ENCODE measurements at regions not wholly inside any gene's neighbourhood (a gene's known extent, or its start where the extent isn't known, plus 50 kb on each side); places are given as distances from the start of the nearest gene placed in this dataset.

DNA sequence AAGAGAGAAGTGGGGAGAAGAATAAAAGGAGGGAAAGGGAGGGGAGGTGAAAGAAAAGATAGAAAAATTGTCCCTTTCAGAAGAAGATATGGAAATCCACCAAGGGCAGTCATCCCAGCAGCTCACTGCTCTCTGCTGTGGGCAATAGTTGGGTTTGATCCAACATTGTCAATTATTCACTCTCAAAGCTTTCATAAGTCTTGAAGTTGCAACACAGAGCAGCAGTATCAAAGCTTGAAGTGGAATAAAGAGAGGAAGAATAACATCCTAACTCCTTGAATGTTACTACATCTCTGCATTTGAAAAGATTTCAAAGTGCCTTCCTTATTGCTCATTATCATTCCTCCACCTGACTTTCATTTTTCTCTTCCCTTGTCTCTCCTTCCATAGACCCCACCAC is 62.3 kb upstream of the HHIP start:
- no peaks in the 10 kb centered on the region for H3K36me3 ChIP-seq (ENCODE audit: control insufficient read depth, low read length)
- no peak overlapping the region for H3K4me3 ChIP-seq (ENCODE audit: low read length)
- no peak overlapping the region for H3K27ac ChIP-seq (ENCODE audit: low read depth, low read length)
- no peaks in the 10 kb centered on the region for H3F3A ChIP-seq (ENCODE audit: control insufficient read depth, insufficient read depth)
- no peaks in the 10 kb centered on the region for H3K9me3 ChIP-seq (ENCODE audit: control insufficient read depth, insufficient read depth, low read length)
- no peaks in the 10 kb centered on the region for H3K9me2 ChIP-seq (replicated peaks; ENCODE audit: control insufficient read depth, low read length)
- no peaks in the 10 kb centered on the region for H3K4me1 ChIP-seq (ENCODE audit: control insufficient read depth, low read length)
- H4K20me1 ChIP-seq (ENCODE audit: control insufficient read depth, insufficient read depth, low read depth, low read length), result no peaks in the 10 kb centered on the region
- no peaks in the 10 kb centered on the region for H3K79me2 ChIP-seq (ENCODE audit: control insufficient read depth, low read length)
- TF ChIP-seq EZH2phosphoT487 (IDR thresholded peaks at IDR 0.05; ENCODE audit: borderline replicate concordance, low read length), result no peak
- TF ChIP-seq, protein P1, sequence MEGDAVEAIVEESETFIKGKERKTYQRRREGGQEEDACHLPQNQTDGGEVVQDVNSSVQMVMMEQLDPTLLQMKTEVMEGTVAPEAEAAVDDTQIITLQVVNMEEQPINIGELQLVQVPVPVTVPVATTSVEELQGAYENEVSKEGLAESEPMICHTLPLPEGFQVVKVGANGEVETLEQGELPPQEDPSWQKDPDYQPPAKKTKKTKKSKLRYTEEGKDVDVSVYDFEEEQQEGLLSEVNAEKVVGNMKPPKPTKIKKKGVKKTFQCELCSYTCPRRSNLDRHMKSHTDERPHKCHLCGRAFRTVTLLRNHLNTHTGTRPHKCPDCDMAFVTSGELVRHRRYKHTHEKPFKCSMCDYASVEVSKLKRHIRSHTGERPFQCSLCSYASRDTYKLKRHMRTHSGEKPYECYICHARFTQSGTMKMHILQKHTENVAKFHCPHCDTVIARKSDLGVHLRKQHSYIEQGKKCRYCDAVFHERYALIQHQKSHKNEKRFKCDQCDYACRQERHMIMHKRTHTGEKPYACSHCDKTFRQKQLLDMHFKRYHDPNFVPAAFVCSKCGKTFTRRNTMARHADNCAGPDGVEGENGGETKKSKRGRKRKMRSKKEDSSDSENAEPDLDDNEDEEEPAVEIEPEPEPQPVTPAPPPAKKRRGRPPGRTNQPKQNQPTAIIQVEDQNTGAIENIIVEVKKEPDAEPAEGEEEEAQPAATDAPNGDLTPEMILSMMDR (IDR thresholded peaks at IDR 0.05; ENCODE audit: low read depth, low read length, poor library complexity, severe bottlenecking), result no peak
- H3K27me3 ChIP-seq (ENCODE audit: control insufficient read depth, low read length), result no peaks in the 10 kb centered on the region
- H3K4me2 ChIP-seq (ENCODE audit: low read length), result no peak overlapping the region

DNA sequence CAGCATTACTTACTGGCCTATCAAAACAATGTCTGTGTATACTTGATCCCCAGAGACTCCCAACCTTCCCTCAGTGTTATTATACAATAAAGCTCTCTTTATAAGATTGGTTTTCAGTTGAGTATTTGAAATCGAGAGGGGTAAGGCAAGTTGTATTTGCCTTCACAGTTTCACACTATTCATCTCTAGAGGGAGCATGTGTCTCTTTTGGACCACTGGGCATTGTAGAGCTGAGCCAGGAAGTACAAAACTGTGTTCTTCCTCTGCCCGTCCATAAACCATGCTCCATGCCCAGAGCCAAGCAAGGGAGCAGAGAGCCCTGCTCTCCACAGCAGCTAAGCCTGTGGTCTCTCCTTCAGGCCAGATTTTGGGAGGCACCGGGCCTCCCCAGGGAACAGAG is 61.5 kb upstream of the HHIP start:
- Histone ChIP-seq H3K9me3 (ENCODE audit: control insufficient read depth, insufficient read depth, low read length) (no peaks in the 10 kb centered on the region), H3K36me3 (ENCODE audit: control insufficient read depth, low read length) (no peaks in the 10 kb centered on the region), H4K20me1 (ENCODE audit: control insufficient read depth, insufficient read depth, low read depth, low read length) (no peaks in the 10 kb centered on the region), H3K4me1 (ENCODE audit: control insufficient read depth, low read length) (no peaks in the 10 kb centered on the region), H3F3A (ENCODE audit: control insufficient read depth, insufficient read depth) (no peaks in the 10 kb centered on the region), H3K27ac (ENCODE audit: low read depth, low read length) (no peak overlapping the region), H3K9me2 (replicated peaks; ENCODE audit: control insufficient read depth, low read length) (no peaks in the 10 kb centered on the region), H3K4me2 (ENCODE audit: low read length) (no peak overlapping the region), H3K79me2 (ENCODE audit: control insufficient read depth, low read length) (no peaks in the 10 kb centered on the region), H3K27me3 (ENCODE audit: control insufficient read depth, low read length) (no peaks in the 10 kb centered on the region), H3K4me3 (ENCODE audit: low read length) (no peak overlapping the region)
- TF ChIP-seq, protein P1 (IDR thresholded peaks at IDR 0.05; ENCODE audit: low read depth, low read length, poor library complexity, severe bottlenecking), result no peak
- no peak for TF ChIP-seq EZH2phosphoT487 (IDR thresholded peaks at IDR 0.05; ENCODE audit: borderline replicate concordance, low read length)

DNA sequence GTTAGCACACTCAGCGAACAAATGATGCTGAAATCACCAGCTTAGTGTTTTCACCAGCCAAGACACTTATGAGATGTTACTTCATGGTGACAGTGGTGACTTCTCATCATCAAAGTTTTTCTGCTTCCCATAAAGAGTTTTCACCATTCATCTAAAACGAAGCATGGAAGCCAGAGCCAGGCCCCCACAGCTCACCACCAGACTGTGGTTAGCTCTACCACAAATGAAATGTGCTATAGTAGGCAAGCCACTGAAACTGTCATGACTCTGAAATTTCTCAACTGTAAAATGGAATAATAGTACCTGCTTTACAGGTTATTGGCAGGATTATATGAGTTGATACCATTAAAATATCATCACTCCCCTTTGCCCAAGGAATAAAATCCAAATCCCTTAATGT is 56.4 kb upstream of the HHIP start:
- Histone ChIP-seq H3K79me2 (ENCODE audit: control insufficient read depth, low read length) (no peaks in the 10 kb centered on the region), H3K4me3 (ENCODE audit: low read length) (no peak overlapping the region), H3K36me3 (ENCODE audit: control insufficient read depth, low read length) (no peaks in the 10 kb centered on the region), H3K9me2 (replicated peaks; ENCODE audit: control insufficient read depth, low read length) (no peaks in the 10 kb centered on the region), H3F3A (ENCODE audit: control insufficient read depth, insufficient read depth) (no peaks in the 10 kb centered on the region), H4K20me1 (ENCODE audit: control insufficient read depth, insufficient read depth, low read depth, low read length) (no peaks in the 10 kb centered on the region), H3K27ac (ENCODE audit: low read depth, low read length) (no peak overlapping the region), H3K4me1 (ENCODE audit: control insufficient read depth, low read length) (no peaks in the 10 kb centered on the region), H3K27me3 (ENCODE audit: control insufficient read depth, low read length) (no peaks in the 10 kb centered on the region), H3K9me3 (ENCODE audit: control insufficient read depth, insufficient read depth, low read length) (no peaks in the 10 kb centered on the region), H3K4me2 (ENCODE audit: low read length) (no peak overlapping the region)
- TF ChIP-seq, protein P1 (IDR thresholded peaks at IDR 0.05; ENCODE audit: low read depth, low read length, poor library complexity, severe bottlenecking), result no peak
- TF ChIP-seq EZH2phosphoT487 (IDR thresholded peaks at IDR 0.05; ENCODE audit: borderline replicate concordance, low read length), result no peak

DNA sequence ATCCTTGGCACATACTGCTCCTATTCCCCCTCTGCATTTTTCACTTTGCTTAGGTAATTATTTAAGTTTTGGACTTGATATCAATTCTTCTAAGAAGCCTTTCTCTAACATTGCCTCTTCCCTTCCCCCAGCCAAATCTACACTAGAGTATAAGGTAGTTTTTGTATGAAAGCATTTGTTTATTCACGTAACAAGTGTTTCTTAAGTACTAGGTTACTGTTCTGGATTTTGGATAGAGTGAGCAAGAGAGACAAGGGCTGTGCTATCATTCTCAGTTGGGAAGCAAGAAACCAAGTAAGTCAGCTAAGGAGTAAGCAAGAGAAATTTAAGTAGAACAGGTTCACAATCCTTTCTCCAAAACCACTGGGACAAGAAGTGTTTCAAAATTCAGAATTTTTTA is 55.9 kb upstream of the HHIP start:
- Histone ChIP-seq H3K36me3 (ENCODE audit: control insufficient read depth, low read length) (no peaks in the 10 kb centered on the region), H3K4me2 (ENCODE audit: low read length) (no peak overlapping the region), H3K79me2 (ENCODE audit: control insufficient read depth, low read length) (no peaks in the 10 kb centered on the region), H4K20me1 (ENCODE audit: control insufficient read depth, insufficient read depth, low read depth, low read length) (no peaks in the 10 kb centered on the region), H3K4me1 (ENCODE audit: control insufficient read depth, low read length) (no peaks in the 10 kb centered on the region), H3K27ac (ENCODE audit: low read depth, low read length) (no peak overlapping the region), H3F3A (ENCODE audit: control insufficient read depth, insufficient read depth) (no peaks in the 10 kb centered on the region), H3K4me3 (ENCODE audit: low read length) (no peak overlapping the region), H3K9me2 (replicated peaks; ENCODE audit: control insufficient read depth, low read length) (no peaks in the 10 kb centered on the region), H3K9me3 (ENCODE audit: control insufficient read depth, insufficient read depth, low read length) (no peaks in the 10 kb centered on the region), H3K27me3 (ENCODE audit: control insufficient read depth, low read length) (no peaks in the 10 kb centered on the region)
- no peak for TF ChIP-seq EZH2phosphoT487 (IDR thresholded peaks at IDR 0.05; ENCODE audit: borderline replicate concordance, low read length)
- TF ChIP-seq, protein P1 (IDR thresholded peaks at IDR 0.05; ENCODE audit: low read depth, low read length, poor library complexity, severe bottlenecking), result no peak

Data from DOHH2 (cell line).